Activated CD4-positive, alpha-beta T cell treated with anti-CD3 and anti-CD28 coated beads, Interleukin-2, amount 10 ng/mL, durations not matched to agents 7 days and 5 days (primary cell): ENCODE measurements at regions not wholly inside any gene's neighbourhood (a gene's known extent, or its start where the extent isn't known, plus 50 kb on each side); places are given as distances from the start of the nearest gene placed in this dataset.
"Not testable (repeated sequence)": the region's sequence is repeated elsewhere in the genome, so short reads cannot be mapped to it uniquely, and the experiment has no call there.

Source experiments
- CTCF ChIA-PET: fragments of 350-600 bp; sonication (Branson Sonifier 250); formaldehyde crosslinking; loops from one replicate; lab custom pipeline; 2021; ENCODE audit warnings: antibody characterized with exemption; lab: Charles Lee
- POLR2A ChIA-PET: fragments of 350-600 bp; sonication (Branson Sonifier 250); formaldehyde crosslinking; loops from one replicate; lab custom pipeline; 2021; ENCODE audit warnings: antibody characterized with exemption; lab: Charles Lee
- DNase-seq: peaks from one replicate; pipeline ENCODE4 v3.0.0-alpha.2; 2020
- H3K27ac Mint-ChIP-seq: one replicate; pipeline ENCODE4 v1.8.0; 2021; ENCODE audit warnings: mild to moderate bottlenecking, moderate library complexity, mixed read lengths
- H3K27me3 Mint-ChIP-seq: one replicate; pipeline ENCODE4 v1.8.0; 2021; ENCODE audit warnings: mixed read lengths
- H3K36me3 Mint-ChIP-seq: one replicate; pipeline ENCODE4 v1.8.0; 2021; ENCODE audit warnings: low read depth, mixed read lengths
- H3K4me1 Mint-ChIP-seq: one replicate; pipeline ENCODE4 v1.8.0; 2021; ENCODE audit warnings: mixed read lengths
- H3K4me3 Mint-ChIP-seq: one replicate; pipeline ENCODE4 v1.8.0; 2021; ENCODE audit warnings: mild to moderate bottlenecking, moderate library complexity, mixed read lengths
- H3K9me3 Mint-ChIP-seq: one replicate; pipeline ENCODE4 v1.8.0; 2021; ENCODE audit warnings: mixed read lengths

- Mint-ChIP-seq H3K9me3 (no peaks in the 10 kb centered on the region), H3K4me3 (no peak overlapping the region), H3K27me3 (no peaks in the 10 kb centered on the region), H3K4me1 (no peaks in the 10 kb centered on the region), H3K27ac (no peak overlapping the region), H3K36me3 (no peaks in the 10 kb centered on the region)
- POLR2A ChIA-PET, result no interaction called here
- no peak for DNase-seq
- CTCF ChIA-PET, result interaction anchor here (1.1 kb wide), 1 partner anchor 11 kb away, joined by 3 read pairs; no protein-coding TSS in a partner anchor
Measured at GRCh38 chr13:21868823-21869222, 197.9 kb downstream of the FGF9 start.

GRCh38 chr13:21871382-21871781, 200.5 kb downstream of the FGF9 start:
- ChIA-PET CTCF (no interaction called here), POLR2A (no interaction called here)
- H3K9me3 Mint-ChIP-seq, result no peaks in the 10 kb centered on the region
- no peak for DNase-seq
- H3K36me3 Mint-ChIP-seq, result no peaks in the 10 kb centered on the region
- H3K4me1 Mint-ChIP-seq, result no peaks in the 10 kb centered on the region
- no peaks in the 10 kb centered on the region for H3K27me3 Mint-ChIP-seq
- H3K4me3 Mint-ChIP-seq, result no peak overlapping the region
- H3K27ac Mint-ChIP-seq, result no peak overlapping the region

- H3K27me3 Mint-ChIP-seq, result no peaks in the 10 kb centered on the region
- H3K4me3 Mint-ChIP-seq, result no peak overlapping the region
- no peaks in the 10 kb centered on the region for H3K9me3 Mint-ChIP-seq
- H3K4me1 Mint-ChIP-seq, result no peaks in the 10 kb centered on the region
- ChIA-PET POLR2A (no interaction called here), CTCF (no interaction called here)
- no peak for DNase-seq
- no peaks in the 10 kb centered on the region for H3K36me3 Mint-ChIP-seq
- H3K27ac Mint-ChIP-seq, result no peak overlapping the region
Measured at GRCh38 chr13:21871919-21872318, 201.0 kb downstream of the FGF9 start.

- CTCF ChIA-PET, result no interaction called here
- no peaks in the 10 kb centered on the region for H3K4me1 Mint-ChIP-seq
- H3K9me3 Mint-ChIP-seq, result no peaks in the 10 kb centered on the region
Measured at GRCh38 chr13:21872795-21873194, 201.9 kb downstream of the FGF9 start.

GRCh38 chr13:21875116-21875515, 204.2 kb downstream of the FGF9 start:
- Mint-ChIP-seq H3K4me3 (no peak overlapping the region), H3K27ac (no peak overlapping the region), H3K4me1 (no peaks in the 10 kb centered on the region), H3K36me3 (no peaks in the 10 kb centered on the region), H3K9me3 (no peaks in the 10 kb centered on the region), H3K27me3 (no peaks in the 10 kb centered on the region)
- DNase-seq, result no peak
- ChIA-PET POLR2A (no interaction called here), CTCF (no interaction called here)

More at GRCh38 chr13:21872795-21873194, 201.9 kb downstream of the FGF9 start:
- POLR2A ChIA-PET, result no interaction called here
- no peak overlapping the region for H3K4me3 Mint-ChIP-seq
- H3K36me3 Mint-ChIP-seq, result no peaks in the 10 kb centered on the region
- no peaks in the 10 kb centered on the region for H3K27me3 Mint-ChIP-seq
- DNase-seq, result no peak
- H3K27ac Mint-ChIP-seq, result no peak overlapping the region

- H3K27ac Mint-ChIP-seq, result no peak overlapping the region
- no peaks in the 10 kb centered on the region for H3K36me3 Mint-ChIP-seq
- no peaks in the 10 kb centered on the region for H3K9me3 Mint-ChIP-seq
- no peaks in the 10 kb centered on the region for H3K4me1 Mint-ChIP-seq
- no peak for DNase-seq
- ChIA-PET POLR2A (interaction anchor here (0.5 kb wide), 1 partner anchor 404 kb away, joined by 4 read pairs; no protein-coding TSS in a partner anchor), CTCF (interaction anchor here (0.9 kb wide), 1 partner anchor 10 kb away, joined by 3 read pairs; no protein-coding TSS in a partner anchor)
- H3K4me3 Mint-ChIP-seq, result no peak overlapping the region
- no peaks in the 10 kb centered on the region for H3K27me3 Mint-ChIP-seq
Measured at GRCh38 chr13:21879263-21879914, 208.5 kb downstream of the FGF9 start.

- DNase-seq, result no peak
- ChIA-PET POLR2A (no interaction called here), CTCF (interaction anchor here (1.2 kb wide), 1 partner anchor 210 kb away, joined by 4 read pairs; no protein-coding TSS in a partner anchor)
- Mint-ChIP-seq H3K9me3 (no peaks in the 10 kb centered on the region), H3K27me3 (no peaks in the 10 kb centered on the region), H3K4me1 (no peaks in the 10 kb centered on the region), H3K4me3 (no peak overlapping the region), H3K27ac (no peak overlapping the region), H3K36me3 (no peaks in the 10 kb centered on the region)
Measured at GRCh38 chr13:21882766-21883165, 211.9 kb downstream of the FGF9 start.

GRCh38 chr13:21883713-21884112, 212.8 kb downstream of the FGF9 start:
- no peak for DNase-seq
- ChIA-PET POLR2A (no interaction called here), CTCF (no interaction called here)
- H3K9me3 Mint-ChIP-seq, result no peaks in the 10 kb centered on the region
- H3K4me1 Mint-ChIP-seq, result no peaks in the 10 kb centered on the region
- H3K27ac Mint-ChIP-seq, result no peak overlapping the region
- no peaks in the 10 kb centered on the region for H3K36me3 Mint-ChIP-seq
- H3K27me3 Mint-ChIP-seq, result no peaks in the 10 kb centered on the region
- no peak overlapping the region for H3K4me3 Mint-ChIP-seq

- H3K27ac Mint-ChIP-seq, result no peak overlapping the region
- no peaks in the 10 kb centered on the region for H3K4me1 Mint-ChIP-seq
- no peak overlapping the region for H3K4me3 Mint-ChIP-seq
- H3K27me3 Mint-ChIP-seq, result no peaks in the 10 kb centered on the region
- no peak for DNase-seq
- no peaks in the 10 kb centered on the region for H3K36me3 Mint-ChIP-seq
- H3K9me3 Mint-ChIP-seq, result no peaks in the 10 kb centered on the region
- POLR2A ChIA-PET, result no interaction called here
- CTCF ChIA-PET, result no interaction called here
Measured at GRCh38 chr13:21884299-21884909, 213.5 kb downstream of the FGF9 start.

- ChIA-PET CTCF (no interaction called here), POLR2A (no interaction called here)
- no peaks in the 10 kb centered on the region for H3K36me3 Mint-ChIP-seq
- no peak overlapping the region for H3K27ac Mint-ChIP-seq
- H3K4me1 Mint-ChIP-seq, result no peaks in the 10 kb centered on the region
- no peaks in the 10 kb centered on the region for H3K9me3 Mint-ChIP-seq
- H3K27me3 Mint-ChIP-seq, result no peaks in the 10 kb centered on the region
- DNase-seq, result no peak
- H3K4me3 Mint-ChIP-seq, result no peak overlapping the region
Measured at GRCh38 chr13:21884965-21885567, 214.2 kb downstream of the FGF9 start.

- Mint-ChIP-seq H3K27ac (no peak overlapping the region), H3K4me3 (no peak overlapping the region), H3K4me1 (no peaks in the 10 kb centered on the region), H3K27me3 (no peaks in the 10 kb centered on the region), H3K9me3 (no peaks in the 10 kb centered on the region), H3K36me3 (no peaks in the 10 kb centered on the region)
- no peak for DNase-seq
- CTCF ChIA-PET, result no interaction called here
- POLR2A ChIA-PET, result no interaction called here
Measured at GRCh38 chr13:21885714-21886224, 214.9 kb downstream of the FGF9 start.

- no peaks in the 10 kb centered on the region for H3K36me3 Mint-ChIP-seq
- POLR2A ChIA-PET, result no interaction called here
- DNase-seq, result no peak
Measured at GRCh38 chr13:21889651-21890050, 218.8 kb downstream of the FGF9 start.

GRCh38 chr13:21890220-21890619, 219.3 kb downstream of the FGF9 start:
- H3K9me3 Mint-ChIP-seq, POLR2A ChIA-PET, H3K36me3 Mint-ChIP-seq, DNase-seq, H3K4me1 Mint-ChIP-seq, H3K27ac Mint-ChIP-seq, H3K27me3 Mint-ChIP-seq, CTCF ChIA-PET, H3K4me3 Mint-ChIP-seq: not testable (repeated sequence)

More at GRCh38 chr13:21889651-21890050, 218.8 kb downstream of the FGF9 start:
- H3K4me1 Mint-ChIP-seq, result no peaks in the 10 kb centered on the region
- no peaks in the 10 kb centered on the region for H3K9me3 Mint-ChIP-seq
- no peak overlapping the region for H3K27ac Mint-ChIP-seq
- H3K27me3 Mint-ChIP-seq, result no peaks in the 10 kb centered on the region
- CTCF ChIA-PET, result no interaction called here
- no peak overlapping the region for H3K4me3 Mint-ChIP-seq
